ENCODE measurements at regions not wholly inside any gene's neighbourhood (a gene's known extent, or its start where the extent isn't known, plus 50 kb on each side); places are given as distances from the start of the nearest gene placed in this dataset.

DNA sequence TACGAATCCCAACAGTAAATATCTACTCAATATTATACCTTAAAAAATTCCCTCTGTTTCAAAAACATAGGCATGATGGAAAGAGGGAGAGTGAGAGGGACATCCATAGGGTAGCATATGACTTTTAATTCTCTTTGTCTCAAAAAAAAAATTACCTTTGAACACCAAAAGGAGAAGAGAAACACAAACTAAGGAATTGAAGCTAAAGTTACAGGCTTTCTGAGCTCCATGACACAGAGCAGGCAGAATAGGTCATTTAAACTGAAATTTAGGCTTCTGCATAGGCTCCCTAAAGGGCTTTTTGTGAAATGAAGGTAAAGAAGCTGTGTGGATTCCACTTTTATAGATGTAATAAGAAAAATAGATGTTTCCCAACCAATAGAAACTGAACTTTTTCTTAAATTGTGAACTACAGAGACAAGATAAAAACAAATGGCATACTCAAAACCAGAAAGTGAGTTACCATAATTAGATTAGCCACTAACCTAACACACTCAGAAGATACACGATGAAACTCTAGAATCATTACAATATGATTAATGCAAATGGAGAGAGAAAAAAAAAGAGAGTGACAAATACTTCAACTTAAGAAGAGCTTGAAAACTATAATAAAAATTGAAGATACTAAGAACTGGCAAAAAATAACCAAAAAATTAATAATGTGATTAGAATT, 584.6 kb downstream of the GABRG1 start:
- TF ChIP-seq, protein P1, sequence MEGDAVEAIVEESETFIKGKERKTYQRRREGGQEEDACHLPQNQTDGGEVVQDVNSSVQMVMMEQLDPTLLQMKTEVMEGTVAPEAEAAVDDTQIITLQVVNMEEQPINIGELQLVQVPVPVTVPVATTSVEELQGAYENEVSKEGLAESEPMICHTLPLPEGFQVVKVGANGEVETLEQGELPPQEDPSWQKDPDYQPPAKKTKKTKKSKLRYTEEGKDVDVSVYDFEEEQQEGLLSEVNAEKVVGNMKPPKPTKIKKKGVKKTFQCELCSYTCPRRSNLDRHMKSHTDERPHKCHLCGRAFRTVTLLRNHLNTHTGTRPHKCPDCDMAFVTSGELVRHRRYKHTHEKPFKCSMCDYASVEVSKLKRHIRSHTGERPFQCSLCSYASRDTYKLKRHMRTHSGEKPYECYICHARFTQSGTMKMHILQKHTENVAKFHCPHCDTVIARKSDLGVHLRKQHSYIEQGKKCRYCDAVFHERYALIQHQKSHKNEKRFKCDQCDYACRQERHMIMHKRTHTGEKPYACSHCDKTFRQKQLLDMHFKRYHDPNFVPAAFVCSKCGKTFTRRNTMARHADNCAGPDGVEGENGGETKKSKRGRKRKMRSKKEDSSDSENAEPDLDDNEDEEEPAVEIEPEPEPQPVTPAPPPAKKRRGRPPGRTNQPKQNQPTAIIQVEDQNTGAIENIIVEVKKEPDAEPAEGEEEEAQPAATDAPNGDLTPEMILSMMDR (IDR thresholded peaks at IDR 0.05), result no peak
- no peak for TF ChIP-seq POLR2A (IDR thresholded peaks at IDR 0.05)
